SK-N-MC (cell line): ENCODE measurements at regions not wholly inside any gene's neighbourhood (a gene's known extent, or its start where the extent isn't known, plus 50 kb on each side); places are given as distances from the start of the nearest gene placed in this dataset.

Experiments
- DNase-seq: peaks from one replicate; pipeline ENCODE4 v3.0.0-alpha.2; 2011; ENCODE audit warnings: low read depth, low spot score
- H3K27ac ChIP-seq: fragments of 200-600 bp; sonication (generic); 2 replicates; pipeline ENCODE4 v1.5.1; 2016; ENCODE audit warnings: mixed run types
- H3K36me3 ChIP-seq: fragments of 200-600 bp; sonication (generic); 2 replicates; pipeline ENCODE4 v1.6.1; 2017; ENCODE audit warnings: antibody characterized with exemption, low read length, mixed read lengths; ENCODE audit not compliant: insufficient read depth
- H3K4me3 ChIP-seq: fragments of 200-600 bp; sonication (generic); 2 replicates; pipeline ENCODE4 v1.5.1; 2016
- H3K9ac ChIP-seq: fragments of 200-600 bp; sonication (generic); 2 replicates; pipeline ENCODE4 v1.8.0; 2017; ENCODE audit warnings: mixed run types, mixed read lengths; ENCODE audit not compliant: insufficient read length
- H3K9me3 ChIP-seq: fragments of 200-600 bp; sonication (generic); 2 replicates; pipeline ENCODE4 v1.6.1; 2017; ENCODE audit warnings: low read depth, mild to moderate bottlenecking, antibody characterized with exemption, low read length, moderate library complexity, mixed read lengths
- EZH2 ChIP-seq: fragments of 200-600 bp; sonication (generic); IDR thresholded peaks from one replicate; pipeline ENCODE4 v1.6.1; 2017; ENCODE audit warnings: antibody characterized with exemption
- FOXP2 ChIP-seq: optimal IDR thresholded peaks from 2 replicates; pipeline ENCODE3; 2011; ENCODE audit warnings: mild to moderate bottlenecking, moderate library complexity; ENCODE audit not compliant: insufficient read depth; ENCODE audit errors: extremely low read length, control extremely low read depth
- POLR2AphosphoS5 ChIP-seq: IDR thresholded peaks from 2 replicates; pipeline ENCODE4 v1.6.1; 2012; ENCODE audit warnings: mild to moderate bottlenecking, low read depth, low read length, borderline replicate concordance

DNA sequence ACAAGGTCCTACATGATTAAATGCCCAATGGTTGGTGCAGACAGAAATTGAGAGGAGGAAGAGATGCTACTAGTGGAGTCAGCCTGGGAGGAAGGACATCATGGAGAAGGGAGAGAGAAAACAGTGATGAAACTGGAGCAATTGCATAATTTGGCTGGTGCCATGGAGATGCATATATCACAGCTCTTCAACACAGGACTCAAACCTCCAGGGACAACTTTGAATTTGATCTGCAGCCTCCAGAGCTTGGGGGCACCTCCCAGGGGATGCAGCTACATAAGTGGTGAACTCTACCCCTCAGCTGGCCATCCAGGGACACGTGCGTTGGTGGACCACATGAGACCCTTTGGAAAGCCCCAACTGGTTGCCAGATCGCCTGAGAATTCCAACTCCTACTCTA, 80.4 kb downstream of the CTAGE1 start:
- no peak overlapping the region for H3K27ac ChIP-seq
- no peak overlapping the region for H3K4me3 ChIP-seq
- H3K9ac ChIP-seq, result no peak overlapping the region
- TF ChIP-seq POLR2AphosphoS5 (no peak), EZH2 (no peak)
- no peak for DNase-seq
- no peaks in the 10 kb centered on the region for H3K9me3 ChIP-seq
- no peaks in the 10 kb centered on the region for H3K36me3 ChIP-seq

DNA sequence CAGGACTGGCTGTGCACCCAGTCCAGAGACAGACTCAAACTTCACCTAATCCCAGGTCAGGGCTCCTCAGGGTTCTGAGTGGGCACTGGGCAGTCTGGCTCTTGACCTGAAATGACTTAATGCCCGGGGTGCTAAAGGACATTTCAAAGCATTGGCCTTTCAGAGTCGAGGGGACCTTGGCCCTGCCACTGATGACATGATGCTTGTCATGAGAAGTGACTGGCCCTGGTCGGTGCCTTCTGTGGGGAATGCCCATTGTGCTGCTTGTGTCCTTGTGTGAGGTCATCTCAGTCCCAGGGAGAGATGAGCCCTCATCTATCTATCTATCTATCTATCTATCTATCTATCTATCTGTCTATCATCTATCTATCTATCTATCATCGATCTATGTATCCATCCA, 81.3 kb downstream of the CTAGE1 start:
- Histone ChIP-seq H3K4me3 (no peak overlapping the region), H3K9me3 (no peaks in the 10 kb centered on the region), H3K9ac (no peak overlapping the region), H3K36me3 (no peaks in the 10 kb centered on the region), H3K27ac (no peak overlapping the region)
- no peak for DNase-seq
- no peak for TF ChIP-seq FOXP2
- no peak for TF ChIP-seq POLR2AphosphoS5
- TF ChIP-seq EZH2, result no peak

- TF ChIP-seq EZH2, result no peak
- no peak overlapping the region for H3K27ac ChIP-seq
- no peak for DNase-seq
Measured at GRCh38 chr18:22335731-22336198, 82.0 kb downstream of the CTAGE1 start.

DNA sequence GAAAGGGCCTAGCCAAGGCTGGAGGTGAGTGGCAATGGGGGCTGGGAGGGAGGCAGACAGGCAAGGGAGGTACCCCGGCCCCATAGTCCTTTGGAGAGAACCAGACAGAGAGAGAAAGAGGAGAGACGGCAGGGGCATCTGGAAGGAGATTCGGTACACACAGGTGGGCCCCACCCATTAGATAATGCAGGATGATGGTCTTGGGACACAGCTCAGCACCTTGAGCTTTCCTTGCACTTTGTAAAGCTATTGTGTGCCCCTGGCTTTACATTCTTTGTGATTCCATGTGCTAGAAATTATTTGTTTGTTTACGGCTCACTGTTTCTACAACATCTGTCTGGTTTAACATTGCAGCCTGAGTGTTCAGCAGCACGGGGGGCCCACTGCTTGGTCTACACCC, 83.1 kb downstream of the CTAGE1 start:
- Histone ChIP-seq H3K36me3 (no peaks in the 10 kb centered on the region), H3K9ac (no peak overlapping the region)
- TF ChIP-seq POLR2AphosphoS5 (no peak), FOXP2 (no peak), EZH2 (no peak)

More at GRCh38 chr18:22335731-22336198, 82.0 kb downstream of the CTAGE1 start:
- Histone ChIP-seq H3K9ac (no peak overlapping the region), H3K9me3 (no peaks in the 10 kb centered on the region), H3K4me3 (no peak overlapping the region), H3K36me3 (no peaks in the 10 kb centered on the region)

GRCh38 chr18:22332590-22332989, 85.1 kb downstream of the CTAGE1 start:
- H3K36me3 ChIP-seq, result no peaks in the 10 kb centered on the region
- H3K27ac ChIP-seq, result no peak overlapping the region
- H3K9me3 ChIP-seq, result no peaks in the 10 kb centered on the region
- no peak for DNase-seq
- no peak overlapping the region for H3K9ac ChIP-seq
- TF ChIP-seq FOXP2, result no peak
- no peak overlapping the region for H3K4me3 ChIP-seq

More for the DNA sequence above, 83.1 kb downstream of the CTAGE1 start:
- no peak overlapping the region for H3K27ac ChIP-seq
- no peak overlapping the region for H3K4me3 ChIP-seq
- DNase-seq, result no peak
- H3K9me3 ChIP-seq, result no peaks in the 10 kb centered on the region

DNA sequence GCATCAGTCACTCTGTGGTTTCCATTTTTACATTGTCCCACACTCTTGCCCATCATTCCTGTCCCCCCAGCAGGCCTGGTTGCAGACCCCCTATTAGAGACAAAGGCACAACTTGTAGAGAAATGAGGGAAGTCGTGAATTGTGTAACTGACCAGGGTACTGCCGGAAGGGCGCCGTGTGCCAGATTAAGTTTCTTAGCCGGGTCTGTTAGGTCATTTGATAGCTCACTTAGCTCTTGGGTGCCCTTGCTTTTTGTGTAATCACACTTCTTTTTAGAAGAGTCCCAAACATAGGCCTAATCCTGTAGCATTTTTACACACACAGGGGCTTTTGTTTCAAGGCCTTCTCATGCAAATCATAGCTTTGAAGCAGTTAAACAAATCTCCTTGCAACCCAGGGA, 87.2 kb downstream of the CTAGE1 start:
- Histone ChIP-seq H3K27ac (no peak overlapping the region), H3K9me3 (no peaks in the 10 kb centered on the region), H3K9ac (no peak overlapping the region), H3K4me3 (no peak overlapping the region), H3K36me3 (no peaks in the 10 kb centered on the region)
- DNase-seq, result no peak
- no peak for TF ChIP-seq POLR2AphosphoS5
- TF ChIP-seq FOXP2, result no peak
- TF ChIP-seq EZH2, result no peak

DNA sequence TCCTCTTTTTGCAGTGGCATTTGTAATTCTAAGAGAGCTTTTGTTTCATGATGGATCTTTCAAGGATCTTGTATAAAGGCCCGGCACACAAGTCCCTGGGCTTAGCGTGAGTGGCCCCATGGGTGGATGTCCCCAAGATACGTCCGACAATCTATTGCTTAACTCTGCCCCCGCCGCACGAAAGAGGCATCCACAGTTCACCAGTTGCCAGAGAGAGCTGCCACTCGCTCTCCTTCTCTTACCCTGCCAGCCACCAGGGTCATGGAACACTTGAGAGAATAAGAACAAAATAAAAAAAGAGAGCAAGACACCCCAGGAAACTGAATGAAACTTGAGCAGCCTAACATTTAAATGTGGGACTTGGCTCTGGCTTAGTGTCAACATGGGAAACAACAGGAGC, 92.3 kb downstream of the CTAGE1 start:
- TF ChIP-seq POLR2AphosphoS5 (no peak), FOXP2 (no peak), EZH2 (no peak)
- Histone ChIP-seq H3K27ac (no peak overlapping the region), H3K9ac (no peak overlapping the region), H3K4me3 (no peak overlapping the region), H3K9me3 (no peaks in the 10 kb centered on the region), H3K36me3 (no peaks in the 10 kb centered on the region)
- no peak for DNase-seq

GRCh38 chr18:22324191-22325131, 93.3 kb downstream of the CTAGE1 start:
- no peaks in the 10 kb centered on the region for H3K36me3 ChIP-seq
- H3K9me3 ChIP-seq, result no peaks in the 10 kb centered on the region
- H3K4me3 ChIP-seq, result no peak overlapping the region
- TF ChIP-seq POLR2AphosphoS5 (no peak), EZH2 (no peak), FOXP2 (no peak)
- no peak overlapping the region for H3K27ac ChIP-seq
- no peak for DNase-seq
- no peak overlapping the region for H3K9ac ChIP-seq

- H3K36me3 ChIP-seq, result no peaks in the 10 kb centered on the region
- H3K27ac ChIP-seq, result no peak overlapping the region
- TF ChIP-seq FOXP2 (no peak), POLR2AphosphoS5 (no peak), EZH2 (no peak)
- H3K9me3 ChIP-seq, result no peaks in the 10 kb centered on the region
- no peak overlapping the region for H3K9ac ChIP-seq
- DNase-seq, result no peak
- no peak overlapping the region for H3K4me3 ChIP-seq
Measured at GRCh38 chr18:22322243-22322691, 95.4 kb downstream of the CTAGE1 start.

GRCh38 chr18:22320771-22321170, 96.9 kb downstream of the CTAGE1 start:
- Histone ChIP-seq H3K27ac (no peak overlapping the region), H3K9ac (no peak overlapping the region), H3K4me3 (no peak overlapping the region), H3K36me3 (no peaks in the 10 kb centered on the region), H3K9me3 (no peaks in the 10 kb centered on the region)
- TF ChIP-seq EZH2, result no peak
- no peak for TF ChIP-seq FOXP2
- TF ChIP-seq POLR2AphosphoS5, result no peak
- DNase-seq, result no peak
